ENCODE measurements at regions not wholly inside any gene's neighbourhood (a gene's known extent, or its start where the extent isn't known, plus 50 kb on each side); places are given as distances from the start of the nearest gene placed in this dataset.

DNA sequence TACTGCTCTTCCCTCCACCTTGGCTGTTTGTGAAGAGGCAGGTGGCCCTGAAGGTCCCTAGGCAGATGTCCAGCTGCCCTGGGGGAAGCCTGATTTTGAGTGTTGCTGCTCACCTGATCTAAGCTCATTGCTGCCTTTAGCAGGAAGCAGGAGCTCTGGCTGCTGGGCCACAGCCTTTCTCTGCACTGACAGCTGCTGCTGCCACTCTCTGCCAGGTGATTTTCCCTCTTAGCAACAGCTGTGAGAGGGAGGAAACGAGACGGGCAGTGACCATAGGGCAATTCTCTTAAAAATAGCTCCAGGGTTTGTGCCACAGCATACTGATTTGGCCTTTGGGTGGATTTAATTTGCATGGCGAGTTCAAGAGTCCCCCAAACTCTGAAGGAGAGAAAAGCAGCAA lies 415.8 kb upstream of the SEMA6D start:
- TF ChIP-seq, protein P1, sequence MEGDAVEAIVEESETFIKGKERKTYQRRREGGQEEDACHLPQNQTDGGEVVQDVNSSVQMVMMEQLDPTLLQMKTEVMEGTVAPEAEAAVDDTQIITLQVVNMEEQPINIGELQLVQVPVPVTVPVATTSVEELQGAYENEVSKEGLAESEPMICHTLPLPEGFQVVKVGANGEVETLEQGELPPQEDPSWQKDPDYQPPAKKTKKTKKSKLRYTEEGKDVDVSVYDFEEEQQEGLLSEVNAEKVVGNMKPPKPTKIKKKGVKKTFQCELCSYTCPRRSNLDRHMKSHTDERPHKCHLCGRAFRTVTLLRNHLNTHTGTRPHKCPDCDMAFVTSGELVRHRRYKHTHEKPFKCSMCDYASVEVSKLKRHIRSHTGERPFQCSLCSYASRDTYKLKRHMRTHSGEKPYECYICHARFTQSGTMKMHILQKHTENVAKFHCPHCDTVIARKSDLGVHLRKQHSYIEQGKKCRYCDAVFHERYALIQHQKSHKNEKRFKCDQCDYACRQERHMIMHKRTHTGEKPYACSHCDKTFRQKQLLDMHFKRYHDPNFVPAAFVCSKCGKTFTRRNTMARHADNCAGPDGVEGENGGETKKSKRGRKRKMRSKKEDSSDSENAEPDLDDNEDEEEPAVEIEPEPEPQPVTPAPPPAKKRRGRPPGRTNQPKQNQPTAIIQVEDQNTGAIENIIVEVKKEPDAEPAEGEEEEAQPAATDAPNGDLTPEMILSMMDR (IDR thresholded peaks at IDR 0.05), result no peak
- TF ChIP-seq POLR2A (IDR thresholded peaks at IDR 0.05), result no peak
- no peak for DNase-seq (ENCODE audit: low spot score in 2 of 2)
- H3K4me3 ChIP-seq (ENCODE audit: low read depth, poor library complexity, severe bottlenecking), result no peak overlapping the region
- intact Hi-C loops (cut with DNase I; ENCODE audit: low total_unique reads), result no loop called here
- WGBS, 2 donors, result 24 to 46% methylated on average over 3 of the region's 3 CpGs

- intact Hi-C loops (cut with DNase I; ENCODE audit: low total_unique reads), result no loop called here
- H3K4me3 ChIP-seq (ENCODE audit: low read depth, poor library complexity, severe bottlenecking), result no peak overlapping the region
- TF ChIP-seq POLR2A (IDR thresholded peaks at IDR 0.05), result no peak
- TF ChIP-seq, protein P1 (IDR thresholded peaks at IDR 0.05), result no peak
- DNase-seq (ENCODE audit: low spot score in 2 of 2), result no peak
Measured at GRCh38 chr15:47304656-47305055, 412.6 kb upstream of the SEMA6D start.

DNA sequence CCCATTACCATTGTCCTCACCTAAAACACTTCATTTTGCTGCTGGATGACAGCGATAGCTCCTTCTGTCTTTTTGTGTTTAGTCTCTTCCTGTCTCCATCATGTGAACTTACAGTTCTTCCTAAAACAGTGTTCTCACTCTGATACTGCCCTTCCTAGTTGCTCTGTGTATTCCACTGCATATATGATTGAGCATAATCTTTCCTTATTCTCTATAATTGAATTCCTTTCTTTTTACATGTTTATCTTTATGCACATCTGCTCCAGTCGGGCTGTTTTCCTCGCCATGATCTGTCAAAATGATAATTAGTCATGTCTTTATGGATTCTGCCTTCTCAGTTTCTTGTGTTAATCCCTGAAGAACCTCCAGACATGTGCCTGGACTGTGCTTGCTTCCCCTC lies 405.1 kb upstream of the SEMA6D start:
- H3K4me3 ChIP-seq (ENCODE audit: low read depth, poor library complexity, severe bottlenecking), result no peak overlapping the region
- DNase-seq (ENCODE audit: low spot score in 2 of 2), result no peak
- WGBS, 2 donors, result 49 to 56% methylated on average over 3 of the region's 3 CpGs
- intact Hi-C loops (cut with DNase I; ENCODE audit: low total_unique reads), result no loop called here
- no peak for TF ChIP-seq POLR2A (IDR thresholded peaks at IDR 0.05)
- TF ChIP-seq, protein P1 (IDR thresholded peaks at IDR 0.05), result no peak

- TF ChIP-seq POLR2A (IDR thresholded peaks at IDR 0.05), result no peak
- TF ChIP-seq, protein P1 (IDR thresholded peaks at IDR 0.05), result no peak
- 68 to 73% methylated on average over 5 of the region's 5 CpGs for WGBS, 2 donors
- DNase-seq (ENCODE audit: low spot score in 2 of 2), result no peak
- H3K4me3 ChIP-seq (ENCODE audit: low read depth, poor library complexity, severe bottlenecking), result no peak overlapping the region
- intact Hi-C loops (cut with DNase I; ENCODE audit: low total_unique reads), result no loop called here
Measured at GRCh38 chr15:47326410-47327333, 390.6 kb upstream of the SEMA6D start.

GRCh38 chr15:47331829-47332393 lies 385.4 kb upstream of the SEMA6D start:
- TF ChIP-seq, protein P1 (IDR thresholded peaks at IDR 0.05), result no peak
- no peak for TF ChIP-seq POLR2A (IDR thresholded peaks at IDR 0.05)
- 49 to 60% methylated on average over 6 of the region's 6 CpGs for WGBS, 2 donors
- intact Hi-C loops (cut with DNase I; ENCODE audit: low total_unique reads), result no loop called here
- DNase-seq (ENCODE audit: low spot score in 2 of 2), result no peak
- no peak overlapping the region for H3K4me3 ChIP-seq (ENCODE audit: low read depth, poor library complexity, severe bottlenecking)

Data from lower leg skin (tissue), 4 donors.